Embryonic facial prominence (tissue), 1 donor: ENCODE measurements at regions not wholly inside any gene's neighbourhood (a gene's known extent, or its start where the extent isn't known, plus 50 kb on each side); places are given as distances from the start of the nearest gene placed in this dataset.

Experiments used
- DNase-seq: peaks from one replicate; pipeline ENCODE4 v3.0.0-alpha.2; 2016; ENCODE audit errors: extremely low spot score

- DNase-seq, result no peak
Observed at GRCh38 chr12:92000597-92000996, 145.0 kb downstream of the BTG1 start.

GRCh38 chr12:91999823-92000222 lies 145.8 kb downstream of the BTG1 start:
- no peak for DNase-seq

GRCh38 chr12:91998316-91998715 lies 147.3 kb downstream of the BTG1 start:
- no peak for DNase-seq

- DNase-seq, result no peak
Observed at GRCh38 chr12:91994208-91994797, 151.3 kb downstream of the BTG1 start.

GRCh38 chr12:91993287-91994017 lies 152.2 kb downstream of the BTG1 start:
- no peak for DNase-seq

- DNase-seq, result no peak
Observed at GRCh38 chr12:91991399-91992187, 154.1 kb downstream of the BTG1 start.

- DNase-seq, result no peak
Observed at GRCh38 chr12:91990525-91990924, 155.1 kb downstream of the BTG1 start.

- no peak for DNase-seq
Observed at GRCh38 chr12:91989143-91989542, 156.5 kb downstream of the BTG1 start.

GRCh38 chr12:91988086-91988923 lies 157.3 kb downstream of the BTG1 start:
- no peak for DNase-seq

- DNase-seq, result no peak
Observed at GRCh38 chr12:91986084-91986483, 159.6 kb downstream of the BTG1 start.

- no peak for DNase-seq
Observed at GRCh38 chr12:91985002-91985787, 160.5 kb downstream of the BTG1 start.

GRCh38 chr12:91984556-91984955 lies 161.1 kb downstream of the BTG1 start:
- DNase-seq, result no peak

GRCh38 chr12:91983935-91984334 lies 161.7 kb downstream of the BTG1 start:
- no peak for DNase-seq

- DNase-seq, result no peak
Observed at GRCh38 chr12:91982946-91983345, 162.7 kb downstream of the BTG1 start.

GRCh38 chr12:91980389-91980821 lies 165.2 kb downstream of the BTG1 start:
- no peak for DNase-seq

- no peak for DNase-seq
Observed at GRCh38 chr12:91978143-91978542, 167.5 kb downstream of the BTG1 start.

- DNase-seq, result no peak
Observed at GRCh38 chr12:91975891-91976290, 169.8 kb downstream of the BTG1 start.

GRCh38 chr12:91974541-91975085 lies 171.0 kb downstream of the BTG1 start:
- no peak for DNase-seq

- DNase-seq, result no peak
Observed at GRCh38 chr12:91973813-91974212, 171.8 kb downstream of the BTG1 start.

GRCh38 chr12:91972896-91973295 lies 172.8 kb downstream of the BTG1 start:
- DNase-seq, result no peak

- no peak for DNase-seq
Observed at GRCh38 chr12:91968777-91969171, 176.9 kb downstream of the BTG1 start.
